Stimulated activated CD8-positive, alpha-beta memory T cell treated with anti-CD3 and anti-CD28 coated beads, Interleukin-15, amount 100 ng/mL, for 24 hours (primary cell): ENCODE measurements at regions not wholly inside any gene's neighbourhood (a gene's known extent, or its start where the extent isn't known, plus 50 kb on each side); places are given as distances from the start of the nearest gene placed in this dataset.
A peak's percentile ranks its signal among the peaks of the same experiment; 100 is the strongest.

ENCODE experiments used
- DNase-seq: peaks from one replicate; pipeline ENCODE4 v3.0.0-alpha.2; 2020; ENCODE audit warnings: low read depth

DNA sequence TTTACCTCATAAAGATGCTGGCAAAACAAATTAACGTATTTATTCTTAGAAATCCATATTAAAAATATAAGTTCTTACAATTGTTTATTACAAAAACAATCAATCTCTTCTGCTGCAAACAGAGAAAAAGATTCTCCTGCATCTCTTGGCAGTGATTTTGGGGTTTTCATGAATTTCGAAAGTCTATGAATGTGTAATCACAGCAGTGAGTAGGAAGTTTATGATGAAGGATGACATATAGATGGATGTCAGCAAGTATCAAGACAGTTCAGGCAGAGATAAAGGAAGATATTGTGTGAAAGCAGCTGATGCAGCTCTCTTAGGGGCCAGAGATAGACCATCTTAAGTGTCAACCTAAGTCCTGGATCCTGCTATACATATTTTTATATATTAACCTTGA, 196.9 kb upstream of the BANK1 start:
- DNase-seq = no peak

DNA sequence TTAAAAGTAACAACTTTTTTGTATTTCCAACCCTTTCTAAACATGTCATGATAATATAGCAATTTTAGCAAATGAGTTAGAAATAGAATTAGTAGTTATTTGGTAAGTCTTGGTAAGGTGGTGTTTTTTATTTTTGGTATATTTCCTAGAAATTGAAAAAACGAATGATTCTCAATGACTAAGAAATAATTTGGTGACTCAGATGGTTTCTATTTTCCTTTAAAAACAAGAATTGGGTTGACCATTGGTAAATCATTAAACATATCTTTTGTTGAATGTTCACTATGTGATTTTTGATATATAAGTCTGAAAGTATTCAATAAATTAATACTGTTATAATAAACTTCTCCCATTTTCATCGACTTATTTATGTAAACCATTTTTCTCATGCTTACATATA, 206.2 kb upstream of the BANK1 start:
- no peak for DNase-seq

DNA sequence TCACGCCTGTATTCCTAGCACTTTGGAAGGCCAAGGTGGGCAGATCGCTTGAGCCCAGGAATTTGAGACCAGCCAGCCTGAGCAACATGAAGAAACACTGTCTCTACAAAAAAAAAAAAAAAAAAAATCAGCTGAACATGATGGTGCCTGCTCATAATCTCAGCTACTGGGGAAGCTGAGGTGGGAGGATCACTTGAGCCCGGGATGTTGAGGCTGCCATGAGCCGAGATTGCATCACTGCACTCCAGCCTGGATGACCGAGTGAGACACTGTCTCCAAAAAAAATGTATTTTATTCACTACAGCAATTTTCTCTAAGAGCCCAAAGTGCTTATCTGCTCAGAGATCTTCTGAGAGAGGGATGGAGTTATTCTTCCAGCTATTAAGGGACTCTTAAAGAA, 215.8 kb upstream of the PPP3CA start:
- DNase-seq = no peak

DNA sequence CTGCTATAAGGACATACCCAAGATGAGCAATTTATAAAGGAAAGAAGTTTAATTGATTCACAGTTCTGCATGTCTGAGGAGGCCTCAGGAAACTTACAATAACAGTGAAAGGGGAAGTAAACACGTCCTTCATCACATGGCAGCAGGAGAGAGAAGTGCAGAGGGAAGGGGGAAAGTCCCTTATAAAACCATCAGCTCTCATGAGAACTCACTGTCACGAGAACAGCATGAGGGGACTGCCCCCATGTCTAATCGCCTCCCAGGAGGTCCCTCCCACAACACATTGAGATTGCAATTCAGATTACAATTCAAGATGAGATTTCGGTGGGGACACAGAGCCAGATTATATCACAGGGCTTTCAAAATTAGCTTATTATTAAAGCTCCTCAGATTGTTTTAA, 209.5 kb upstream of the PPP3CA start:
- no peak for DNase-seq

DNA sequence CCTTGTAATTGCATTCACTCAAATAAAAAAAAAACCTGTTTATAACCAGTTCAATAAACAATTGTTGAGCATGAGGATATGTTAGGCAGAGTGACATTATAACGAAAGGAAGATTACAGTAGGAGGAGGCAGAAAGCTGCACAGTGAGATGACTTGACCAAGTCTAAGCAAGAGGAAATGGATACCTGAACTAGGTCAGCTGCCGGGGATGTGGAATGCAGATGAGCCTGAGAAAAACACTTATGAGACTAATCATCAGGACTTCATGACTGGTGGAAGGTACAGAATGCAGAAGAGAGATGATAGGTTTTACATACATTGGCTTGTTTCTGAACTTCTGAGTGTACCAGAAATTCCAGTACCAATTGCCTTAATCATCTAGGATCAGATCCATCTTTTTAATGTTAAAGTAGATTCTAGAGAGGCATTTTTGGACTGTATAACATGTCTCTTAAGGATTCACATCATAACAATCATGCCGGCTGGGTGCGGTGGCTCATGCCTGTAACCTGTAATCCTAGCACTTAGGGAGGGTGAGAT, 208.1 kb upstream of the PPP3CA start:
- DNase-seq = no peak

DNA sequence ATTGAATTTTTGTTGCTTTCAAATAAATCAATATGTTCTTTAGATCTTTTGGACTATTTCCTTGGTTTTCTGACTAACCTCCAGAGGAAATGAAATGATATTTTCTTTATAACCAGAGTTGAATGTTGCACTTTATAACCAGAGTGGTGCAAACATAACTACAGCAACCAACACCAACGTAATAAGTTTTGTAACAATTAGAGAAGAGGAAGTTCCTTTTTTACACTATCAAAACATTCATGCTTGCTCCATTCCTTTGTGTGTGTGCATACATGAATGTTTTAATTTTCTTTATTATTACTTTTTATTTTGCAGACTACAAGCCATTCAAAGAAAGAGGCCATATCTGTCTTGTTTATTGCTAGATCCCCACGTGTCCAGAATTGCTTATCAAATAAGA, 193.0 kb upstream of the PPP3CA start:
- no peak for DNase-seq

DNA sequence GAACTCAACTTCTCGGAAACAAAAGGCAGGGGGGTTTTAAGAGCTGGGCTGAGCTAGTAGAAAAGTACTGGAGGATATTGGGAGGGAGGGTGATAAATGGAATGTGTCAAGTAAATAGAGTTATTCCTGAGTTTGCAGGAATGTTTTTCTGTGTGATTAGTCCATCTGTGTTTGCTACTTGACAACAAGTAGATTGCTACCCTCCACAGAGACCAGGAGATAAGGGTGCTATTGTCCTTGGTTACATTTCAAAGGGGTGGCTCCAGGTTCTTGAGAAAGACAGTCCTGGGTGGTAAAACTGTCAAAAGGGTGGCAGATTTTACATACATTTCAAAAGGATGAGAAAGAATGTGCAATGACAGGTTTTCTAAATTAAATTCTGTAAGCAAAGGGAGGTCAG, 181.2 kb upstream of the PPP3CA start:
- no peak for DNase-seq

DNA sequence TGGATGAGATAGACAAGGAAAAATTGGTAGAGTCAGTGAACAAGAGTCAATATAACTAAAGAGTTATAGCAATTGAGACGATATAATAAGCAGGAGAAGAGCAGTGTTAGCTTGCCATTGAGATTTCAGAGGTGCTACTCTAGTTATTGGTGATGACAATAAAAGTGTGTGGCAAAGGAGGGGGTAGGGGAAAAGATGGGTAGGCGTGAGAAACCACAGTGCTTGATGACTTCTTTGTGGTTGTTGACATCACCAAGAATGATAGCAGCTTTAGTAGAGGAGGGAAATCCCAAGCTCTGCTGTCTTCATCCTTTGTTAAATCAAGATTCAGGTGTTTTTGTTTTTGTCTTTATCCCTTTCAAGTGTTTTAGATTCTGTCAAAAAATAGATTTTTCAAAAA, 179.9 kb upstream of the PPP3CA start:
- DNase-seq = peak; percentile 13

DNA sequence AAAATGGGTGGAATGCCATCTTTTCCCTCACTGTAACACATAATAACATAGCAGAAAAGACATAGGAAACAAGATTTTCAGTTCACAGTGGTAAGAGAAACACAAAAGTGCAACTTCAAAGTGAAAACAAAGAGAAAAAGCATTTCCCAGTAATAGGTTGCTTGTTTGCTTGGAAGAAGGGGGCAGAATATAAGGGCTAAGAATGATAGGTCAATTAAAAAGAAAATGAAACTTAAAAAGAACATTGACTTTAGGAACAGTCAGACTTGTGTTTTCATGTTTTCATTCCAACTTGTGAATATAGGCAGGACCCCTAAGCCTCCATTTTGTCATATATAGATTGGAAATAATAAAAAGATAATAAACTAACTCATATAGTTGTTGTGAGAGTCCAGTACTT, 168.2 kb upstream of the PPP3CA start:
- no peak for DNase-seq

DNA sequence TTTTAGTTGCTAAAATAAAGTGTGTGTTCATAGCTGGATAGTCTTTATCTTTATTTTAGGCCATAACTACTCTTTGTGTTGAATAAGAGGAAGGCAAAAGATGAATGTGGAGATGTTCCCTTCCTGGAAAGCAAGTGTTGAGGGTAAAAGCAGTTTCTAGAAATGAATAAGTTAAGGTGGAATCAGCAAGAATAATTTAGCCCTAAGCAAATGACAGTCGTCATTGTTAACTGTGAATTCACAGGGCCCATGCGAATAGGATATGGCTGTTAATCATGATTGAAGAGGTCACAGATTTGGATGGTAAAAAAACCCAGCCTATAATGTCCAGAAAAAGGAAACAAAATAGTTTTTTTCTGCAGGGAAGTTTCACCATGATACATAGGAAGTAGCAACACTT, 167.8 kb upstream of the PPP3CA start:
- no peak for DNase-seq

DNA sequence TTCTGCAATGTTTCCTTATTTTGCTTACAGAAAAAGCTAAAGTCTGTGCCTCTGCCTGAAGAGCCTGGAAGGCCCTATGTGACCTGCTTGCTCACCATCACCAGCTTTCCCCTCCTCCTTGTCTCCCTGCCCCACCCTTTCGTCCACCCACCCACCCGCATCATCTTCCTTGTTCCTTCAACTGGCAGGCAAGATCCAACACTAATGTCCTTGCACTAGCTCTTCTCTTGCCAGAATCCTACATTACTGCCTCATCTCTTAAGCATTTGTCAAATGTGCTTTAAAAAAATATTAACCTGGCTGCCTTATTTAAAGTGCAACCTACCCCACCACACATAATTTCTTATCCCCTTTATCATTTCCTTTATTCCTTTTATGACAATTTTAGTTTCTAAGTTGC, 165.1 kb upstream of the PPP3CA start:
- DNase-seq = no peak

DNA sequence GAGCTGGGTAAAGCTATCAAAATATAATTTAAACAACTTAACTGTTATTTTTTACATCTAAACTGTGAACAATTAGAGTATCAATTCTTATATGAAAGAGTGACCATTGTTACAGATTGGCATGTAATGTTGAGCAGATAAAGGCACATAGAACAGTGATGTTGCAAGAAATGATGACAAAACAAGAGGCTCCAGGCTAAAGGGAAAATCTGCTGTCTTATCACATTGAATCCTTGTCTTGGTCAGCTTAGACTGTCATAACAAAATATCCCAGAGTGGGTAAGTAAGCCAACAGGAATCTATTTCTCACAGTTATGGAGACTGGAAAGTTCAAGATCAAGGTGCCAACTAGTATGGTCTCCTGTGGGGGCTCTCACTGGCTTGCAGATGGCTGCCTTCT, 154.1 kb upstream of the PPP3CA start:
- DNase-seq = no peak

DNA sequence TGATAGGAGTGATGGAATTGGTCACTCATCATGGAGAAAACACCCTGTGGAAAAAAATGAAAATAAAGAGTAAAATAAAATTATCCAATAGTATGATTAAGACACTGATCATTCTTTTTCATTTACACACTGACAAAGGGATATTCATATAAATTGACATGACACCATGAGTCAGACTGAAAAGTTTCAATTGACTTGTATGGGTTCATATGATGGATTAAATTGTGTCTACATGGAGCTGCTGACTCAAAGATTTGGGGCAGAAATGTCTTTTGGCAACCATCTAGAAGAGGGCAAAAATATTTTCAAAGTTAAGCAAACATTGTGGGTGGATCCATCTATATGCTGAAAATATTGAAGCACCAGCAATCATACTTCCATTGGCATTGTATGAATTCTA, 153.4 kb upstream of the PPP3CA start:
- no peak for DNase-seq

DNA sequence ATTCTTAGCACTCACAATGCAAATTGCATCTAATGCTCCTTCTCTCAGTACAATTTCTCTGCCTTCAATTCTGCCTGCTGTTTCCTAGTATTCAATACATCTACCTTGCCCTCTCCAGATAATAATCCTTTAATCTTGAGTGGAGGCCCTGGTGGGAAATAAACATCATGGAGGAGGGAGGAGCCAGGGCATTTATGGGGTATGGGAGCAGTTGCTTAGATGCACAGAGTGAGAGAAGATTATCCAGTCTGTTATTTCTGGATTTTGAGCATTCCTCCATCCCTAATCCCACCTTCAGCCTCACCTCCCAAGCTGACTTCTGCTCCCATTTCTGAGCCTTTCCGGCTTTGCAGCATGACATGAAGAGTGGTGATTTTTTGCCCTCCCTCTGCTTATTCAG, 127.9 kb upstream of the PPP3CA start:
- no peak for DNase-seq

DNA sequence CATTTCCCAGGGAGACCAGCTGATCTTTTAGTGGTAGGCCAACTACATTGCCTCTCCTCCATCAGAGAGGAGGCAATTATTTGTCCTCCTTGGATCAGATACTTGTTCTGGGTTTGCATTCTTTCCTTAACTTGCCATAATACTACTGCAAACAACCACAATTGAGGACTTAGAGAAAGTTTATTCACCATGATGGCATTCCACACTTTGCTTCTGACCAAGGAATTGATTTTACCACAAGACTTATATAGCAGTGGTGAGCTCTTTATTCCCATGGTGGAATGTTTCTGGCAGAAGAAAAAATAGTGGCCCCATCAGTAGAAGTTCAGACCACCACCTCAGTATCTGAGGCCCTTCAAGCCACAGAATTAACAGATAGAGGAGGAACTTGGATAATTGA, 123.9 kb upstream of the PPP3CA start:
- no peak for DNase-seq

DNA sequence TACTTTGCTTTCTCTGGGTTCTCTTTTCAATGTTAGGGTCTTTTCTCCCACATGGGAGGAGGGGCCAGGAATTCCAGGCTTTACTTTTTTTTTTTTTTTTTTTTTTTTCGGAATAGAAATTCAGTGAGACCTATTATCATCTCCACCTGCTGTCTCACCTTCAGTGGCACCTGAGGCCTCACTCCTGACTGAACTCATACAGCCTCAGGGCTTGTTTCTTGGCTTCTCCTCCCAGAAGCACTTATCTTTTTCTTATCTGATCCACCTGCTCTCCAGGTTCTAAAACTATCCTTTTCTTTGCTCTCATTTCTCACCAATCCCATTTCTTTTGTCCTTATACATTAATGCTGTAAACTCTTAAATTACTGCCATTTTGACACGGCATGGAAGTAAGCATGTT, 117.3 kb upstream of the PPP3CA start:
- no peak for DNase-seq

DNA sequence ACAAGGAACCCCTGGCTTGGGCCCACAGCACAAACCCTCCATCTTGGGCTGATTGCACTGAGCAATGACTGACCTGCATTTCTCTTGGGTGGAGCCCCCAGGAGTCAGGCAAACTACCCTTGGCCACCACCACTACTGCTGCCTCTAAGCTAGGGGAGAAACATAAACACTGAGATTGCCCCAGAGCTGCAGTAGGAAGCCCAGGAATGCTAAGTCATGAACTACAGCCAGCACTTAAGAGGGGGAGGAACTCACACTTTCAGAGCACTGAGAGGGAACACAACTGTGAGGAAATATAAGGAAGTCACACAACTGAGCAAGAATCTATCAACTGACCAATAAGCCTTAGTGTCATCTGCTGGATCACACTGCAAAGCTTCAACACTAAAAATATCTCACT, 111.6 kb upstream of the PPP3CA start:
- DNase-seq = no peak

DNA sequence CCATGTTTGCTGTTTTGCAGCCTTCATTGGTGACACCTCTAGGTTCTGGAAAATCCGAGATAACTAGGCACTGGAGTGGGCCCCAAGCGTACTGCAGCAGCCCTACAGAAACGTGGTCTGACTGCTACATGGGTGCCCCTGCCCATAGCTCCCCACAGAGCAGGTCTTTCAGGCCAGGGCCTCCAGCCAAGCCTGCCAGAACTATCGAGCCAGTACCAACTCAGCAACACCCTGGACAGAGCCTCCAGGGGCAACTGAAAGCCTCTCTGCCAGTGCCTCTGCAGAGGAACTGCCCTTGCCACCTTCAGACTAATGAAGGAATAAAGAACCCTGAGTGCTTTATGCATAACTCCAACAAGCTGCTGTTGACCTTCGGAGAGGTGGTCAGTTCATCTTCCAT, 111.1 kb upstream of the PPP3CA start:
- DNase-seq = no peak

DNA sequence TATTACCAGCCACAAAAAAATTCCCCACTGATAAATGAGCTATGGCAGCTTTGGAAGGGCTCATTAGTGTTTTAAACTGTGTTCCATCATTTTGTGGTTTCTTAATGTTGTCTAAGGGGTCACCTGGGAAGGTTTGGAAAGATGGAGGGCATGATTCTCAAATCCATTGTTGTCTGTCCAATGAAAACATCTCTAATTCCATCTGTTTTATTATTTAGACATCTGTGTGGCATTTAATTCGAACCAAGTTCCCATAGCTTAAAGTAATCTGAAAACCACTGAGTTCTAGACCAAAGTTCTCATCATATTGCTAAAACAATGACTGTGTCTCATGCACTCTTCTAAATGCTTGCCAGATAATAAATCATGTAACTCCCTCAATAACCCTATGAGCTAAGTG, 103.8 kb upstream of the PPP3CA start:
- no peak for DNase-seq

DNA sequence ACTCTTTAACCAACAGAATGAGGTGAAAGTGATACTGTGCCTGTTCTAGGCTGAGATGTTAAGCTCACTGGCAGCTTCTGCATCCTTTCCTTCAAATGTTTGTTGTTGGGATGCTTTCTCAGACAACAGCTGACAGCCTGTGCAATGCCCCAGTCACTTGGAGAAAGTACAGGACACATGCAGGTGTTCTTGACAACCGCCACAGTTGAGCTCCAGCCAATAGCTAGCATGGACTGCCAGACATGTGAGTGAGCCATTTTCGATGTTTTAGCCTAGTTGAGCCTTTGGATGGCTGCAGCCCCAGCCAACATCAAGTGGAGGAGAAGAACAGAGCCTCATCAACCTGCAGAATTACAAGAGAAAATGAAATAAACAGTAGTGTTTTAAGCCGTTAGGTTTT, 94.1 kb upstream of the PPP3CA start:
- no peak for DNase-seq

DNA sequence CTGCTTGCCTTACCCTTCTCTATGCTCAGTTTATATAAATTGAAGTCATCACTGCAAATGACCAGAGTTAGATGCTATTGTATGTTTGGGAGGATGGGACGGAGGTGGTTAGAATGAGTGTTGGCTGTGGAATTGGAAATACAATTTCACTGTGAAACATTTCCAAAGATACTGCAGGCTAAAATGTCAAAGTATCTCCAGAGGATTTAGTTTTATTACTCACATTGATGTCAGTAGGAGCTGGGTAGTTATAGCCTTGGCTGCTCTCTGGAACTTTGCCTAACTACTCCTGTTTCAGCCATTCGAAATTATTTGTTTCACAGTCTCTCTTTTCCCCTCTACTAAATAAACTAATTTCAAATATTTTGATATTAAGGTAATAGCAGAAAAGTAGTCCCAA, 92.6 kb upstream of the PPP3CA start:
- no peak for DNase-seq

DNA sequence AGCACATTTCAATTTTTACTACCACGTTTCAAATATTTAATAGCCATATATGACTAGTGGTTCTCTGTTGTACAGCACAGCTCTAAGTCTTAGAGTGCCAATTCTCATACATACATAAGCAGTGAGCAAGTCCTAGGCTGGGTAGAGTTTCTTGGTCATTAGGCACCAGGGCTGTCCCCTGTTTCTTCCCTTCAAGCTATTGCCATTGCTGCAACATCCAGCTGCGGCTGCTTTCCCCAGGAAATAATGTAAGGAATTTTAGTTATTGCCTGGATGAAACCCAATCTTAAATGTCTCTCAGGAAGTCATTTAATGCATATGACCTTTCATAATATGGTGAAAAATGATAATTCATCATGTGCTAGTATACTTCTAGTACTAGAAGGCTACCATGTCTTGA, 74.1 kb upstream of the PPP3CA start:
- no peak for DNase-seq

DNA sequence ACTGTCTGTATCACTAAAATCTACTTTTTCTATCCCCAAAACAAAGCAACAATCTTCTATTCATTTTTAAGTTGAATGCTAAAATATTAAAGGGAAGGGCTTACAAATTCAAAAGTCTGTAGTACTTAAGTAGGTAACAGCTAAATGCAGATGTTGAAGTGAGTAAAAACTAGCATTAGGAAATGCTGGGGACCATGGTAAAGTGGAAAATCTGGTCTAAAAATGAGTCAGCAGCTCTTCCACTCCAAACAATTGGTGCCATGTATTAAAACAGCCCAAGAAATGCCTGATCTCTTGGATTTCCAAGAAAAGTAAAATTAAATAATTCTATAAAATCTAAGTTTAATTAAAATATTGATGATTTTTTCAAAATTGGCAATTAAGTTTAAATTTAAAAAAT, 73.3 kb upstream of the PPP3CA start:
- DNase-seq = no peak

DNA sequence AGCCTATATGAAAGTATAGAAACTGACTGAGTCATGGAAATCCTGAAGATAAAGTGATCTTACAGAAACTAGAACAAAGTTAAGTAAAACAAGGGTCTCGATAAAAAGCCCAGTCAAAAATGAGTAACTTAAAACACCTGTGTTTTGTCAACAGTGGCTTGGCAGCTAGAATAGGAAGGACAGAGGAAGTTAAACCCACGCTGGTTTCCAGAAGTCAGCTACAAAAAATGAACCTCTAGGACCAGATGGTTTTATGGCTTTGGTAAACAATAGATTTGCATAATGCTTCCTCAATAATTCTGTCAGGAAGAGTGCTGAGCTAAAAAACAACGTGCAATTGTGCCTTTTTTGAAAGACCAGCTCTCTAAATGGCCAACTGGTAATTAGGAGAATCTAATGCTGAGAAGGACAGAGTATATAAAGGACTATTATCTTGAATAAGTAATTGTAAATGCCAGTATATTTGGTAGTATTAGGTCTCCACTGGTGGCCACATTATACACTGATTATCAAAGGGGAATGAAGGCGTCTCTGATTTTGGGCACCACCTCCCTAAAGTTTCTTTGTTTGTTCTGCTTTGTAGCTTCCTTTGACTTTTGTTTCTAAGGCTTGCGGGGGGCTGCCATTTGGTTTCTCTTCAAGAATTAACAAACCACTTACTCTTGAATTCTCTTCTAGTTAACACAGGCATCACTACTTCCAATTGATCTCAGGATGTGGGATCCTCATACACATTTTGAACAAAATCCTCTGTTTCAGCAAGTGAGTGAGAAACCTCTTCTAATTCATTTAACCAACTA, 72.2 kb upstream of the PPP3CA start:
- DNase-seq = no peak
